GM21360 (cell line): ENCODE measurements at regions not wholly inside any gene's neighbourhood (a gene's known extent, or its start where the extent isn't known, plus 50 kb on each side); places are given as distances from the start of the nearest gene placed in this dataset.
"Not testable (repeated sequence)": the region's sequence is repeated elsewhere in the genome, so short reads cannot be mapped to it uniquely, and the experiment has no call there.

Source experiments
- ATAC-seq: cut with Tn5 transposase; IDR thresholded peaks from one replicate; pipeline ENCODE4 v1.9.1; 2021; ENCODE audit warnings: mild to moderate bottlenecking, moderate library complexity; ENCODE audit not compliant: unreplicated experiment

- no peak for ATAC-seq
Observed at GRCh38 chr2:4039896-4040295, 336.5 kb downstream of the DCDC2C start.

- peak; percentile 75 for ATAC-seq
Observed at GRCh38 chr2:4047961-4048891, 344.9 kb downstream of the DCDC2C start.

- ATAC-seq: no peak
Observed at GRCh38 chr2:4049463-4049862, 346.1 kb downstream of the DCDC2C start.

- no peak for ATAC-seq
Observed at GRCh38 chr2:4053769-4054493, 350.6 kb downstream of the DCDC2C start.

GRCh38 chr2:4066217-4066616, 362.8 kb downstream of the DCDC2C start:
- ATAC-seq: no peak

GRCh38 chr2:4073026-4073569, 369.7 kb downstream of the DCDC2C start:
- ATAC-seq: no peak

GRCh38 chr2:4077017-4077416, 373.6 kb downstream of the DCDC2C start:
- no peak for ATAC-seq

GRCh38 chr2:4085186-4085585, 381.8 kb downstream of the DCDC2C start:
- no peak for ATAC-seq

- no peak for ATAC-seq
Observed at GRCh38 chr2:4090668-4091630, 387.6 kb downstream of the DCDC2C start.

GRCh38 chr2:4091869-4092268, 388.5 kb downstream of the DCDC2C start:
- no peak for ATAC-seq

- no peak for ATAC-seq
Observed at GRCh38 chr2:4094743-4095142, 391.4 kb downstream of the DCDC2C start.

- ATAC-seq: no peak
Observed at GRCh38 chr2:4096978-4097766, 393.8 kb downstream of the DCDC2C start.

GRCh38 chr2:4098137-4098536, 394.8 kb downstream of the DCDC2C start:
- ATAC-seq: no peak

GRCh38 chr2:4101936-4102335, 398.6 kb downstream of the DCDC2C start:
- ATAC-seq: no peak

- no peak for ATAC-seq
Observed at GRCh38 chr2:4107179-4107578, 403.8 kb downstream of the DCDC2C start.

- ATAC-seq: no peak
Observed at GRCh38 chr2:4110273-4110672, 406.9 kb downstream of the DCDC2C start.

- ATAC-seq: not testable (repeated sequence)
Observed at GRCh38 chr2:4115435-4115834, 412.1 kb downstream of the DCDC2C start.

GRCh38 chr2:4122726-4123125, 419.4 kb downstream of the DCDC2C start:
- ATAC-seq: no peak

GRCh38 chr2:4130651-4131050, 427.3 kb downstream of the DCDC2C start:
- ATAC-seq: no peak
